MG63 (cell line): ENCODE measurements at regions not wholly inside any gene's neighbourhood (a gene's known extent, or its start where the extent isn't known, plus 50 kb on each side); places are given as distances from the start of the nearest gene placed in this dataset.

Experiments used
- DNase-seq: peaks from one replicate; pipeline ENCODE4 v3.0.0-alpha.2; 2020
- H3K27me3 ChIP-seq: fragments of 250-450 bp; sonication (Bioruptor Pico); 2 replicates; pipeline ENCODE4 v1.5.1; 2020; ENCODE audit warnings: mild to moderate bottlenecking, moderate library complexity
- H3K36me3 ChIP-seq: fragments of 250-450 bp; sonication (Bioruptor Pico); 2 replicates; pipeline ENCODE4 v1.5.1; 2020; ENCODE audit warnings: mild to moderate bottlenecking, moderate library complexity
- H3K4me3 ChIP-seq: fragments of 250-450 bp; sonication (Bioruptor Pico); 2 replicates; pipeline ENCODE4 v1.5.1; 2020; ENCODE audit warnings: mild to moderate bottlenecking, moderate library complexity
- H3K9me3 ChIP-seq: fragments of 250-450 bp; sonication (Bioruptor Pico); 2 replicates; pipeline ENCODE4 v1.5.1; 2020; ENCODE audit warnings: mild to moderate bottlenecking, moderate library complexity

DNA sequence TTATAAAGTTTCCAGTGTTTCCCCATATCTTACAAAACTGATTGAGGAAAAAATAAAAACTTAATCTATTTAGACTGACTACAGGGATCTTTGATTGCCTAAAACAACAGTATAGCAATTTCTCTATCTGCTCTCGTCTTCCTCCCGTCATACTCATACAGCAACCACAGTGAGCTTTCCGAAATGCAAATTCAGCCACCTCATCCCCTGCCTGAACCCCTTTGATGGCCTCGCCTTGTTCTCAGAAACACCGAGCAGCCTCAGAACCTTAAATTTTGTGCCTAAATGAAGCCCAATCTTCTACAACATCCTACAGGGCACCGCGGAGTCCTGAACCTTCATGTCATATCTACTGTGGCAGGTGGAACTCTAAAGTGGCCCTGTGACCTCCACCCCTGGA is 223.7 kb upstream of the TMEM132C start:
- Histone ChIP-seq H3K27me3 (peaks cover 3% of the 10 kb centered on the region; the same call in 1 of the 2 replicates), H3K9me3 (no peaks in the 10 kb centered on the region), H3K4me3 (no peak overlapping the region), H3K36me3 (no peaks in the 10 kb centered on the region)
- DNase-seq = no peak

DNA sequence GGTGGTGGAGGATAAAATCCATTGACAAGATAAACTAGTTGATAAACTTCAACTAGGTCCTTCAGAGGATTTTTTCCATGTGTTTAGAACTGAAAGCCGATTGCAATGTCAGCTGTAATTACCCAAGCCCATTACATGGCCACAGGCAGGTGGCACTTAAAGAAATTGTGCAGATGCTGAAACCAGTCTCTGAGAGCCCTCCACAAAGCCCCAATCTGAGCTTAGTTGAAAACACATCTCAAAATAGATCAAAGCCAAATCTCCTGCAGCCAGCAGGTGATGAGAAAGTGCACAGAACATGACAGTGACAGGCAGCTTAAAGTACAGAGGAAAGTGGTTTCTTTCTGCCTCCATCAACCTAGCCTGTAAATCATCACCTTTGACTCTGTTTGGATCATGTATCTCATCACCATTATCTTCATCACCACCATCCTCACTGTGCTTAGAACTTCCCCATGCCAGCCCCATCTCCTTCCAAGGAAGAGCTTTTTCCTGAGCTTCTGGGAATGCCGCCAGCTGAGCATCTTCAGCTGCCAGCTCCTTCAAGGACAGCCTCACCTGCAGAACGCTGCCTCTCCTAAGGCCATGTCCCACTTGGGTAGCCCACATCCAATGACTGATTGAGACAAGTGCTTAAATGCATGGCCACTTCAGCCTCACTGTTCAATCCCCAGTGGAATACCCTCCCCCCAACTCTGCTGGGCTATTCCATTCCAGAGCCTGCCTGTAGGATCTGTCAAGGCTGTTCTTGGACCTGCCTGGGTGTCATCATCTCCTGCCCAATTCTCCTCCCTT is 219.5 kb upstream of the TMEM132C start:
- Histone ChIP-seq H3K4me3 (no peak overlapping the region), H3K9me3 (no peaks in the 10 kb centered on the region), H3K36me3 (no peaks in the 10 kb centered on the region), H3K27me3 (peaks cover 5% of the 10 kb centered on the region; the same call in 1 of the 2 replicates)
- DNase-seq = no peak

DNA sequence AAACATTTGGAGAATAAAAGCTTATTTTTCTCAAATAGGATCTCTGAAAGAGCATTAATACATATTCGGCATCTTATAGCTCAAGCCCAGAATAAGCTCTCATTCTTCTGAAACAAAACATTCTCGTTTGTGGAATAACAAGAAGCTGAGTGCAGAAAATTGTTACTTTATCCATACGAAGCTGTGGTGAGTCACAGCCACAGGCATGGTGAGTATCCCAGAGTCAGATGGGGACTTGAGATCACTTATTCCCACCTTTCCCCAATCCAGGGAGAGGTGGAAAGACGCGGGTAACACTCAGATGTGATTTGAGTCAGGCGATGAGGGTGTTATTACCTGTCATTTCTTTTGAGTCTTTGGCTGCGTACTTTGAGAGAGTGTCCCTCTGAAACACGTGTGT is 214.6 kb upstream of the TMEM132C start:
- Histone ChIP-seq H3K36me3 (no peaks in the 10 kb centered on the region), H3K4me3 (no peak overlapping the region), H3K27me3 (peaks cover 5% of the 10 kb centered on the region; the same call in 1 of the 2 replicates), H3K9me3 (no peaks in the 10 kb centered on the region)
- no peak for DNase-seq

DNA sequence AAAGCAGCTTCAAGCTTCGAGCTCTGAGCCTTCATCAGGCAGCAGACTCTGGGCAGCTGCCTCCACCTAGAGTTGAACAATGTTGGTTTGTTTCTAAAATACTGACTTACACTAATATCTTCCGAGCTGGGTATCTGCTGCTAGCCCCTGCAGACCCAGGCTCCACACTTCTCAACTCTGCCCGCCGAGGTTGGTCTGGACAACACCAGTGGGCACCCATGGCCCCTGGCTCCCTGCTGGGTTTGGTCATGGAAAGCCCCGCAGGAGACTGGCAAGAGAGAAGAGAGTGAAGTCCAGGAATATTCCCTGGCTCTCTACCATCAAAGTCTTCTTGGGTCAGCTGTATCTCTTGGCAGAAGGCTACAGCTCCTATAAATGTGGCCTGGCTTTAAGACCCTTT is 214.2 kb upstream of the TMEM132C start:
- Histone ChIP-seq H3K36me3 (no peaks in the 10 kb centered on the region), H3K27me3 (peaks cover 5% of the 10 kb centered on the region; the same call in 1 of the 2 replicates), H3K9me3 (no peaks in the 10 kb centered on the region), H3K4me3 (no peak overlapping the region)
- no peak for DNase-seq

DNA sequence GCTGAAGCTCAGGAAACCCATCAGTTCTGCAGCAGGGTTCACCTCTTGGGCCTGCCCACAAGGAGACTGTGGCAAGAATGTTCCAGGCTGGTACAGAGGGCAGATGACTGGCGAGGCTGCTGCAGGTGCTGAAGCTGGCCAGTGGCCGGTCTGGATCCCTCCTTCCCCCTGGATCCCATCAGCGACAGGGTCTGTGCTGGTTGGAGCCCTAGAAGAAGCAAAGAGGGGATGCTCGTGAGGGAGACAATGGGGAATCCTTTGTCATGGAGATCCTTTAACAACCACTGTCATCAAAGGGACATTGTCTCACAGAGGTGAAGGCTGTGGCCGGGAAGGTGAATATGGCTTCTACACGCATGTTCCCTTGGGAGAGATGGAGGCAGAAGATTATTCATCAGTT is 211.4 kb upstream of the TMEM132C start:
- Histone ChIP-seq H3K4me3 (no peak overlapping the region), H3K27me3 (no peaks in the 10 kb centered on the region), H3K36me3 (no peaks in the 10 kb centered on the region), H3K9me3 (no peaks in the 10 kb centered on the region)
- no peak for DNase-seq

DNA sequence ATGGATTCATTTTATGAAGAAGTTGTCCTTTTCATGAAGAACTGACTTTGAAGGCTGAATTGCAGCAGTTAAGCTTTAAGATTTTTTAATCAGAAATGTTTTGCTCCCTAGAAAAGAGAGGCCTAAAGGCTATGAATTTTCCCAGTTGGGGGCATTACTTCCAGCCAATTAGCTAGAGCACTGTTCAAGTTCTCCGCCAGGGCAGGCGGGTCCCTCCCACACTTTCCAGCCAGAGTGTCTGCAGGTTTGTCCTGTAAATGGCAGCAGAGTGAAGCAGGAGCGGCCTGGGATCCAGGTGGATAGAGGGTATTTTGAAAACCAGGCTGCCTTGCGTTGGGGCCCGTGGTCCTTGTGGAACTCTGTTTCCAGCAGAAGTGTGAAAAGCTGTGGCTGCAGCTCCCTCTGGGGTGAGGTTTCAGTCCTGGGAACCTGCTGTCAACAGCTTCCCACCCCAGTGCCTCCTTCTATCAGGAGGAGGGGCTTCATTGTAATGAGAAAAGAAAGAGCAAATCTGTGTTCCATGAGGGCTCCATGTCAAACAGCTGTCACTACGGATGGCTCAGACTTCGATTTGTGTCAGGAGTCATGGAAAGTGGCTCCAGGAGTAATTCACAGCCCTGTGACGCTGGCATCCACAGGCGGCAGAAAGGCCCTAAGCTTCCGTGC is 210.7 kb upstream of the TMEM132C start:
- no peaks in the 10 kb centered on the region for H3K27me3 ChIP-seq
- H3K9me3 ChIP-seq = no peaks in the 10 kb centered on the region
- no peak overlapping the region for H3K4me3 ChIP-seq
- no peaks in the 10 kb centered on the region for H3K36me3 ChIP-seq
- DNase-seq = no peak

DNA sequence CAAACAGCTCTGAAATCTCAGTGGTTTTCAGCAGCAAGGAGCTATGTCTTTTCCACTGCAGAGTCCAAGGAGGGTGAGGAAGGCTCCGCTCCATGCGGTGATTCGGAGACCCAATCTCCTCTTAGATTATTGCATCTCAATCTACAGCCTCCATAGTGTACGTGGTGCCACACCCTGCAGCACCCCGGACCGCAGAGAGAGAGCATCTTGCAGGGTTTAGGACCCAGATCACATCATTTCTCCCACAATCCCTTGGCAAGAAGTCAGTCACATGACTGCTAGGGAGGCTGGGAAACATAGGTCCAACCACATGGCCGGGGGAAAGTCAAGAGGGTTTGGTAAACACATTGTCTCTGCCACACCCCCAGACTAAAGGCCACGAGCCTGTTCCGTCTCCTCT is 209.4 kb upstream of the TMEM132C start:
- no peaks in the 10 kb centered on the region for H3K9me3 ChIP-seq
- no peak overlapping the region for H3K4me3 ChIP-seq

DNA sequence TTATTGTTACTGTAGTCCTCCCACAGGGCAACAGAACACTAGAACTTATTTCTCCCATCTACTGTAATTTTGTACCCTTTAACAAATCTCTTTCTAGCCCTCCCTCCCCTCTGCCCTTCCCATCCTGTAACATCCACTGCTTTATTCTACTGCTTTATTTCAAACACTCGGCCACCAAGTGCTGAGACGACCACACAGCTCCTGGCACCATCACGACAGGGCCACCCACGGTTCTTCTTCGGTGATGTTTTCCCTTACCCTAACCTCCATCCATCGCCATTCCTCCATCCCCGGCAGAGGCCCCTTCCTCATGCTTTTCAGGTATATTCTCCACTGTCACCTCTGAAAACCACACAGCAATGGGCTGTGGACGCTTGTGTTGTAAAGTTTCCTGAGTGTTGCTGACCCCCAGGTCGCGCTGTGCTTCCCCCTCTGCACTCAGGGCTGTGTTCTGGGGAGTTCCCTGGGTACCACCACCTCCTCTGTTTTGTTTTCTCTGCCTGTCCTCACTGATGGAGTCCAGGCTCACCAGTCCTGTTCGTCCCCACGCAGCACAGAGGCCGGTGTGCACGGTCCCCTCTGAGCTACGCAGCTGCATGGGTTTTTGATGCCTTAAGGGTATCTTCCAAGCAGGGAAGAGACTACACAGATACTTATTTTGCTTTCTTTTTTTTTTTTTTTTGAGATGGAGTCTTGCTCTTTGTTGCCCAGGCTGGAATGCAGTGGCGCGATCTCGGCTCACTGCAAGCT is 207.2 kb upstream of the TMEM132C start:
- DNase-seq = no peak
- no peaks in the 10 kb centered on the region for H3K9me3 ChIP-seq

More for the DNA sequence above, 209.4 kb upstream of the TMEM132C start:
- no peaks in the 10 kb centered on the region for H3K27me3 ChIP-seq
- no peak for DNase-seq
- no peaks in the 10 kb centered on the region for H3K36me3 ChIP-seq

DNA sequence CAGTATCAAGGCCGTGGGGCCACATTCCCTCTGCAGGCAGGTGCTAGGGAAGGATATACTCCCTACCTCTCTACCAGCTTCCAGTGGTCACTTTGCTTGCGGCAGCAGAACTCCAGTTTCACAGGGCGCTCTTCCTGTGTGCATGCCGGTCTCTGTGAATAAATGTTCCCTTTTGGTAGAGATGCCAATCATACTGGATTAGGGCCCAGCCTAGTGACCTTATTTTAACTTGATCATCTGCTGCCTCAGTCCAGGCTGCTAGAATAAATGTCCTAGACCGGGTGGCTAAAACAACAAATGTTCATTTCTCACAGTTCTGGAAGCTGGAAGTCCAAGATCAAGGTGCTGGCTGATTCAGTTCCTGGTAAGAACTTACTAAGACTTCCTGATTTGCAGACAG is 198.8 kb upstream of the TMEM132C start:
- no peaks in the 10 kb centered on the region for H3K27me3 ChIP-seq
- H3K4me3 ChIP-seq = no peak overlapping the region
- H3K36me3 ChIP-seq = no peaks in the 10 kb centered on the region
- DNase-seq = no peak
- no peaks in the 10 kb centered on the region for H3K9me3 ChIP-seq

More for the DNA sequence above, 207.2 kb upstream of the TMEM132C start:
- Histone ChIP-seq H3K27me3 (no peaks in the 10 kb centered on the region), H3K4me3 (no peak overlapping the region), H3K36me3 (no peaks in the 10 kb centered on the region)

DNA sequence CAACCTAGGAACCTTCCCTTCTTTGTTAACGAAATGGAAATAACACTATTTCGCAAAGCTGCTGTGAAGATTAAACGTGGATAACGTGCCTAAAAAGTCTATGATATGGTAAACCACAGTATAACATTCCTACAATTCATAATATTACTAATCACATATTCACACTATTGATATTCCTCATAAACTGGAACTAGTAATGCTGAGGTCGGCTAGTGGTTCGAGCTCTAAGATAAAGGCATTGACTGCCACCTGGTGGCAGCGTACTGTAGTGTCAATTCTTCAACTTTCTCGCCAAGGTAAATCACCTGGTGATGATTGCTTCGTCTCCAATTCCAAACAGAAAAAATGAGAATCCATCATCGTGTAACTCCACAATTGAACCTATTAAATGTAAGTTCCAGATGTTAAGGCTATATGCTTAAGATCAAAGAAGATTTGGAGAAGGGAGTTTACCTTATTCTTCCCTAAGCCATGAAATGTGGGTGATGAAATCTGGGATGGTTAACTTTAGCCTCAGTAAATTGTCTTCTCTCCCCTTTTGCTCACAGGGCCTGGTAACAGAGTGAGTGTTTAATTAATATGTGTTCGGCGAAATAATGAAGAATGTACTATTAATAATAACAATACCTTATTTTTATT is 197.5 kb upstream of the TMEM132C start:
- Histone ChIP-seq H3K4me3 (no peak overlapping the region), H3K27me3 (no peaks in the 10 kb centered on the region), H3K36me3 (no peaks in the 10 kb centered on the region), H3K9me3 (no peaks in the 10 kb centered on the region)
- no peak for DNase-seq

DNA sequence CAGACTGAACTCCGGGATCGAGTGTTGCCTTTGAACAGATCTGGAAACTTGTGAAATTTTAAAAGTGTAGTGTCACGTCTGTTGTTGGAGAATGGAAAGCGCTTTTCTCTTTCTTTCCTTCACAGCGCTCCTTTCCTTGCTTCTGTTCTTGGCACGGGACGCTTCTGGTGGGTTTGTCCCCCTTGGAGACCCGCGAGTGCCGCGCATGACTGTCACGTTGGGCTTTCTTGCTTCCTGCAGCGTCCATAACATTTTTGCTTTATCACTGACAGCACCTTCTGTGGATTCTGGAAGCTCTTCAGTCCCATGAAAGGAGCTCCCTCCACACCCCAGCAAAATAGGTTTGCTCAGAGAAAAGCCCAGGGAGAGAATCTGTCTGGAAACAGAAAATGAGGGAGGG is 193.0 kb upstream of the TMEM132C start:
- Histone ChIP-seq H3K36me3 (no peaks in the 10 kb centered on the region), H3K27me3 (no peaks in the 10 kb centered on the region), H3K9me3 (no peaks in the 10 kb centered on the region), H3K4me3 (no peak overlapping the region)
- no peak for DNase-seq

DNA sequence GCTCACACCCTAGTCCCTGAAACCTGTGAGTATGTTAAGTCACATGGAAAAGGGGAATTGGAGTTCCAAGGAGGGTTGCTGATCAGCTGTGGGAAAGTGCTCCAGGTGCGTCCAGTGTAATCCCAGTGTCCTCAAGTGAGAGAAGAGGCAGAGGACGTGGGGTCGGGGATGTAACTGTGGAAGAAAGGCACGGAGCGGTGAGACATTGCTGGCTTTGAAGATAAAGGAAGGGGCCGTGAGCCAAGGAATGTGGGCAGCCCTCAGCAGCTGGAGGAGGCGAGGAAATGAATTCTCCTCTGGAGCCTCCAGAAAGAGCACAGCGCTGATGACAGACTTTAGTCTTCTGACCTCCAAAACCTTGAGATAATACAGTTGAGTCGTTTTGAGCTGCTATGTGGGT is 191.6 kb upstream of the TMEM132C start:
- Histone ChIP-seq H3K27me3 (no peaks in the 10 kb centered on the region), H3K36me3 (no peaks in the 10 kb centered on the region), H3K4me3 (no peak overlapping the region), H3K9me3 (no peaks in the 10 kb centered on the region)
- DNase-seq = no peak

DNA sequence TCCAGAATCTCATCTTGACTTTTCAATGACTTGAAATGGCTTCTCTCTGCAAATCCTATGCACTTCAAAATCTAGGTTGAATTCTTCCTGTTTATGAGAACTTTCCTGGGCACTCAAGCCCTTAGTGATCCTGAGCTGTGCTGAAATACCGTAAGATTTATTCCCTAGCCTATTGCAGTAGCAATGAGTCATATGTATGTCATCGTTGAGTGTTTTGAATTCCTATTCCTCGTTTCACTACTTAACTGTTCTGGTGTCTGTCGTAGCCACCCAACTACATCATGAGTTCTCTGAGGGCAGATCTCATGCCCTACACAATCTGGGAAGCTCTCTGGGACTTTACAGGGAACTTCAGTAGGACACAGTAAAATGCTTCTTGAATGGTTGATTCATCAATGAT is 190.8 kb upstream of the TMEM132C start:
- DNase-seq = peak; percentile 34
- H3K4me3 ChIP-seq = no peak overlapping the region
- no peaks in the 10 kb centered on the region for H3K27me3 ChIP-seq
- H3K9me3 ChIP-seq = no peaks in the 10 kb centered on the region
- no peaks in the 10 kb centered on the region for H3K36me3 ChIP-seq

DNA sequence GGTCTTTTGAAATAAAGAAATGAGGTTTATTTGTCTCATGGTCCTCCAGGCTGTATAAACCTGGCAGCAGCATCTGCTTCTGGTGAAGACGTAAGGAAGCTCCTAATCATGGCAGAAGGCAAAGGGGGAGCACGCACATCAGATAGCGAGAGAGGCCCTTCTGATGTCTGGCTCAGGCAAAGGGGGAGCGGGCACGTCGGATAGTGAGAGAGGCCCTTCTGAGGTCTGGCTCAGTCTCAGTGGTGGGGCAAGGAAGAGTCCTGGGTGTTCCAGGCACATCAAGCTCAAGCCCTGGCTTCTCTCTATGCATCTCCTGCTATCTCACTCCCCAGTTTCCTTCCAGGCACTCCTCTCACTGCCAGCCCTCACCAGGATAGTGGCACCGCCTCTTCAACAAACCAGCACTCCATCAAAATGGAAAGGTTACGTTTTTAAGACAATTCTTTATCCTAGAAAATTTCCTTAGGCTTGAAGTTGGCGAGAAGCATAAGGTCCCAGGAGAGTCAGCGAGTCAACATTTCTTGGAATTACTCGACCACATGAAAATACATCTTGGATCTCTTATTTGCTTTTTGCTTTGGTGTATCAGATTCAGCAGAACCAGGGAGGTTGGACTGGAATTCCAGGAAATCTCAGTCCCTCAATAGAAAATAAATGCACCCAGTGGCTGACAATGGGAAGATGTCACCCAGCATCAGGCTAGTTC is 189.6 kb upstream of the TMEM132C start:
- Histone ChIP-seq H3K9me3 (no peaks in the 10 kb centered on the region), H3K36me3 (no peaks in the 10 kb centered on the region), H3K27me3 (no peaks in the 10 kb centered on the region), H3K4me3 (no peak overlapping the region)
- DNase-seq = no peak

DNA sequence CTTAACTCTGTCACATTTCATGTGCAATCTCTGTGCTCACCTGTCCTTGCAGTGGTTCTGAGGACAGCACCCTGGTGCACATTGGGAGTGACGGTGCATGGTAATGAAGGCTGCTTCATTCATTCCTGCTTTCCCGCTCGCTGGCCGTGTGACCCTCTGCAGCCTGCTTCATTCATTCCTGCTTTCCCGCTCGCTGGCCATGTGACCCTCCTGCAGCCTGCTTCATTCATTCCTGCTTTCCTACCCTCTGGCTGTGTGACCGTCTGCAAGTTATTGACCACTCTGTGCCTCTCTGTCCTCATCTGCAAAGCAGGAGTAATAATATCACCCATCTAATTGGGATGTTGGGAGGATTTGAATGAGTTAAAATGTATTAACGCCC is 189.1 kb upstream of the TMEM132C start:
- Histone ChIP-seq H3K27me3 (no peaks in the 10 kb centered on the region), H3K9me3 (no peaks in the 10 kb centered on the region), H3K4me3 (no peak overlapping the region), H3K36me3 (no peaks in the 10 kb centered on the region)
- DNase-seq = no peak

DNA sequence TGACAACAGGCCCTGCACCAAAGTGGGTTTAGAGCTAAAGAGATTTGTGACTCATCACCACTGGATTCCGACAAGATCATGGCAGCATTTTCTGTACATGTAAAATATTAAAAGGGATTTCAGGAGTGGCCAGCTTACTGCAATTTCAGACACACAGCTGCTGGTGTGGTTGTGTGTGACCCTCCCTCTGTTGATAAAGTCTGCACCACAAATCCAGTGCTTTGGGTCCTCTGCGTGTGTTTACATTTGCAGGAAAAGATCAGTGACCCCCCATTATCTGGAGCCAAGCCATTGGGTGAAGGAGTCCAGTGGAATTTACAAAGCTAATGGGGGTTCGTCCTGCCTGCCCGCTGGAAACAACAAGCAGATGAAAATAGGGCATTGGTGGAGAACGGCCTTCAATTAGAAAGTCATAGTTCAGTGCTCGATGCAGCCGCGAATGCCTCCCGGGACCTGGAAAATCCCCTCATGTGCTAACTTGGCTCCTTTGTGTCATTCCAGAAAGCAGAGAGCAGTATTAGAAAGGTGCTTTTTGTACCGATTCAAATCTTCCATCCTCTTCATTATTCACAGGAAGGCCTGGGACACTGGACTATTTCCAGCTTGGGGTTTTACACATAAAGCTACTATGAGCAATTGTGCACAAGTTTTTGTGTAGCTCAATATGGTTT is 188.5 kb upstream of the TMEM132C start:
- Histone ChIP-seq H3K9me3 (no peaks in the 10 kb centered on the region), H3K4me3 (no peak overlapping the region), H3K27me3 (no peaks in the 10 kb centered on the region), H3K36me3 (no peaks in the 10 kb centered on the region)
- no peak for DNase-seq
